HG02642 (cell line): ENCODE measurements at regions not wholly inside any gene's neighbourhood (a gene's known extent, or its start where the extent isn't known, plus 50 kb on each side); places are given as distances from the start of the nearest gene placed in this dataset.

Experiments
- ATAC-seq: cut with Tn5 transposase; IDR thresholded peaks from one replicate; pipeline ENCODE4 v1.9.1; 2021; ENCODE audit warnings: mild to moderate bottlenecking; ENCODE audit not compliant: unreplicated experiment, poor library complexity

- no peak for ATAC-seq
These were observed 607.3 kb downstream of the NCAM2 start for GRCh38 chr21:21605521-21605920.

GRCh38 chr21:21606041-21606440 is 607.8 kb downstream of the NCAM2 start:
- no peak for ATAC-seq

- no peak for ATAC-seq
These were observed 614.3 kb downstream of the NCAM2 start for GRCh38 chr21:21612466-21612865.

GRCh38 chr21:21614966-21615365 is 616.8 kb downstream of the NCAM2 start:
- ATAC-seq, result no peak

GRCh38 chr21:21622460-21623234 is 624.4 kb downstream of the NCAM2 start:
- ATAC-seq, result no peak

- ATAC-seq, result no peak
These were observed 626.5 kb downstream of the NCAM2 start for GRCh38 chr21:21624674-21625073.

- no peak for ATAC-seq
These were observed 633.8 kb downstream of the NCAM2 start for GRCh38 chr21:21631961-21632360.

- no peak for ATAC-seq
These were observed 634.7 kb downstream of the NCAM2 start for GRCh38 chr21:21632926-21633325.

- no peak for ATAC-seq
These were observed 663.5 kb downstream of the NCAM2 start for GRCh38 chr21:21661741-21662140.

GRCh38 chr21:21662776-21663175 is 664.6 kb downstream of the NCAM2 start:
- ATAC-seq, result no peak

- no peak for ATAC-seq
These were observed 666.7 kb downstream of the NCAM2 start for GRCh38 chr21:21664871-21665270.

- ATAC-seq, result no peak
These were observed 668.5 kb downstream of the NCAM2 start for GRCh38 chr21:21666689-21667088.

- no peak for ATAC-seq
These were observed 670.0 kb downstream of the NCAM2 start for GRCh38 chr21:21668198-21668597.

- ATAC-seq, result no peak
These were observed 675.8 kb downstream of the NCAM2 start for GRCh38 chr21:21673959-21674358.

- ATAC-seq, result no peak
These were observed 677.4 kb downstream of the NCAM2 start for GRCh38 chr21:21675601-21676000.

- ATAC-seq, result no peak
These were observed 684.0 kb downstream of the NCAM2 start for GRCh38 chr21:21682172-21682571.

GRCh38 chr21:21688889-21689288 is 690.7 kb downstream of the NCAM2 start:
- ATAC-seq, result no peak

GRCh38 chr21:21690068-21690665 is 692.0 kb downstream of the NCAM2 start:
- no peak for ATAC-seq

- no peak for ATAC-seq
These were observed 714.7 kb downstream of the NCAM2 start for GRCh38 chr21:21712748-21713520.

- ATAC-seq, result no peak
These were observed 715.5 kb downstream of the NCAM2 start for GRCh38 chr21:21713651-21714180.

- ATAC-seq, result no peak
These were observed 716.2 kb downstream of the NCAM2 start for GRCh38 chr21:21714426-21714825.
